Cerebellar cortex (tissue), 1 donor: ENCODE measurements at regions not wholly inside any gene's neighbourhood (a gene's known extent, or its start where the extent isn't known, plus 50 kb on each side); places are given as distances from the start of the nearest gene placed in this dataset.
"Not testable (repeated sequence)": the region's sequence is repeated elsewhere in the genome, so short reads cannot be mapped to it uniquely, and the experiment has no call there.

Experiments
- DNase-seq: peaks from one replicate; pipeline ENCODE4 v3.0.0-alpha.2; 2015; ENCODE audit warnings: low spot score

DNA sequence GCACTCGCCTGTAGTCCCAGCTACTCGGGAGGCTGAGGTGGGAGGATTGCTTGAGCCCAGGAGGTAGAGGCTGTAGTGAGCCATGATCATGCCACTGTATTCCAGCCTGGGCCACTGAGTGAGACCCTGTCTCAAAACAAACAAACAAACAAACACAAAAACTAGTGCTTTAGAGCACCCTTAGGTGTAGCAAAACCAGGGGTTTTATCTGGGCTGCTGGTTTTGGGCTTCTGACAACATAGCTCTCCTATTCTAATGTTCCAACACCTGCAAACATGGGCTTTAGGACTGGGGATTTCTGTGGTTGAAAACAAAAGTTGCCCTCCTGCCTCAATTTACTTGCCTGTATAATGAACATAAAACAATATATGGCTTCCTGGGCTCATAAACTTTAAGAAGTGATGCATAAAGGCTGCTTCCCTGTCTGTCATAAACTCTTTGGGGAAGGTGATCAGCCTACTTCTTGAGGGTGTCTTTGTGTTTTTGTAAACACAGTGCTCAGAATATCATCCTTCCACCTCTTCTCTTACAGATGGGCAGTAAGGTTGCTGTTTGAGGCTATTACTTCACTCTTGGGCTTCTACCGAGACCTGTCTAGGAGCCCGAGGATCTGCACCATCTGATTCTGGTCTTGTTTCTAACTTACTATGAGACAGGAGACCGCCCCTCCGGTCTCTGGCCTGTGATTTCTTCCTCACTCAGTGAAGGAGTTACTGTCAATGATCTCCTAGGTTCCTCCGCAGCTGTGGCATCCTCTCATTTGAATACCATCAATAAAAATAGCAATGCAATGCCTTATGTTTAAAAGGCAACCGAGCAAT lies 246.5 kb downstream of the MYCN start:
- no peak for DNase-seq

DNA sequence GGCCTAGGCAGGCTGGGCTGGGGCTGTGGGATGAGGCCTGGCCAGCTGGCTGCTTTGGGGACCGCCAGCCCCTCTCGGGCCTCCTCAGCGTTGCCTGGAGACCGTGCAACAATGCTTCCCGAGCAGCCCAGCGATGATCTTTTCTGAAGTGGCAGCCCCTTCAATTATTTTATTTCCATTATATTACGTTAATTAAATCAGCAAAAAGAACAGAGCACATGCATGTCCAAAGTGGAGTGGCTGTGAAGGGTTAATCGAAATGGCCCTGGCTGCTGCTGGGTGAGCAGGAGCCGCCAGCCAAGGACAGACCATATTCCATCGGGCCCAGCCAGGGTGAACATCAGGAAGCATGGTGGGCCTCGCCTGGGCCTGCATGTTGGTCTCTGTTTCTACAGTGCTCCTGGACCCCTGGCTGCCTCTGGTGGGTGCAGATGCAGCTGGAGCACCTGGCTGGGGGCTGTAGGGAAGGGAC lies 245.5 kb downstream of the MYCN start:
- no peak for DNase-seq

DNA sequence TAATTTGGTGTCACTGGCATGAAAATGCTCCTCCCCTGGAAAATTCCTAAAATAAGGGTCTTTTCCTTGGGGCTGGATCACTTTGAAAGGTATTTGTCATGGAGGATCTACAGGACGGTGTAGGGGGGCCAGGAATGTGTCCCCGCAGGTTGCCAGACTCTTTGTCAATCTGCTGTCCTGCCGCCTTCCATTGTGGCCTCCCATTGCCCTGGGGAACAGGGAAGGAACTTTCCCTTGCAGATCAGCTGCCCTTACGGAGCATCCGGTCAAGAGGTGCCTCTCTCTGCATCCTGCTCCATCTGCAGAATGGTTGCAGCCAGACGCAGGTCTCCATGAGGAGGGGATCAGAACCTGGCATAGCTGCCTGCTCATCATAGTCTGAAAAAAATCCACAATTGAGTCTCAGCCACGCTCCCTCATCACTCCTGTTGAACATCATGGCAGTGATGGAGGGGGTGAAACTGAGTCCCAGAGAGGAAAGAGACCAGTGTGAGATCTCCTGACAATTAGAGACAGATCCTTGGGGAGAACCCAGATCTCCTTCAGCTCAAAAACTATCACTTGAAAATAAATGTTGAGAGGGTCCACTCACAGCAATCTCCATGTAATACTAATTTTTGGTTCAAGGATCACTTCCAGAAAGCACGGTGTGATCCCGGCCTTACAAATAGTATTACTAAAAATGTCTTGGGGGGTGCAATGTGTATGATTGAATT lies 244.8 kb downstream of the MYCN start:
- DNase-seq, result no peak

DNA sequence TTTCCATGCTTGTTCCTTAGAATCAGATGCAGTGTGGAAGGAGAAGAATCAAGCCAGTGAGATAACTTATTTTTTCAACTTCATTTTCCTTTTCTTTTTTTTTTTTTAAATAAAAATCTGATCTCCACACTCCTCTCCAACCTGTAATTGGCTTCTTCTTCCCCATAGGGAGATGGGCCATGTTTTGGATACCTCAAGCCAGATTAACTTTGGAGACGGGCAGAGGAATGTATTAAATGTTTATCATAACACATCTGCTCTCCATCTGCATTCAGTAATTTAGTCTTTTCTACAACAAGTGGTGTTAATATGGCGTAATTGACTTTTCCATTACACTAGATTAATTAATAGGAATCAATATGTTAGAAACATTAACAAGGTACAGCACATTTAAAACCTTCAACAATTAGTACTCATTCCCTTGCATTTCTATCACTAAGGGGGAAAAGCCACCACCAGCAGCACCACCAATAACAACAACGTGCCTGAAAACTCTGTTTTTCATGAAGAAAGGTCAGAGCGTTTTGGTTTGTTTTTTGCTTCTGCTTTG lies 244.1 kb downstream of the MYCN start:
- DNase-seq, result no peak

DNA sequence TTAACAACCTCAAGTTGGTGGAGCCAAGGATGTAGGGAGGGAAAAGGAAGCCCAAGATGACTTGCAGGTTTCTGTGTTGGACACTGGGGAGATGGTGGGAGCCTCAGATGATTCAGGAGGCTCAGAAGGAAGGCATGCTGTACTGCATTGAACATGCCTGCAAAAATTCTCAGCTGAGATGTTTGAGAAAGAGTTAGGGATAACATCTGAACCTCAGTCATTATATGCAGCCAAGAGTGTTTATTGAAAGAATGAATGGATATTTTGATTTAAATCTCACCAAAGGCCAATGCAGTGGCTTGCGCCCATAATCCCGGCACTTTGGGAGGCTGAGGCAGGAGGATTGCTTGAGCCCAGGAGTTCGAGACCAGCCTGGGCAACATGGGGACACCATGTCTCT lies 243.0 kb downstream of the MYCN start:
- no peak for DNase-seq

DNA sequence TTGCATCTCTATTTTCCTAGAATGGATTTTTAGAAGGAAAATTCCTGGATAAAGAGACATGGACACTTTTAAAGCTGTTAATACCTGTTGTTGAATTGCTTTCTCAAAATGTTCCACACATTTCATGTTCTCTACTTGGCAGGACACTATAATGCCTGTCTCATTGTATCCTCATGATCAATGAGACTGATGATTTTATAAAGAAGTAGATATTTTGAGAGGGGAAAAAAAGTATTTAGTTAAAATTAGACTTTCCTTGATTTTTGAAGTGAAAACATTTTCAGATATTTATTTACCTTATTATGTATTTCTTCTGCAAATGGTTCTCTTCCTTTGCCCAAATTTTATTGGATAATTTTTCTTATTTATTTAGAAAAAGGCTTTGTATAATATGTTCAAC lies 242.5 kb downstream of the MYCN start:
- DNase-seq, result no peak

DNA sequence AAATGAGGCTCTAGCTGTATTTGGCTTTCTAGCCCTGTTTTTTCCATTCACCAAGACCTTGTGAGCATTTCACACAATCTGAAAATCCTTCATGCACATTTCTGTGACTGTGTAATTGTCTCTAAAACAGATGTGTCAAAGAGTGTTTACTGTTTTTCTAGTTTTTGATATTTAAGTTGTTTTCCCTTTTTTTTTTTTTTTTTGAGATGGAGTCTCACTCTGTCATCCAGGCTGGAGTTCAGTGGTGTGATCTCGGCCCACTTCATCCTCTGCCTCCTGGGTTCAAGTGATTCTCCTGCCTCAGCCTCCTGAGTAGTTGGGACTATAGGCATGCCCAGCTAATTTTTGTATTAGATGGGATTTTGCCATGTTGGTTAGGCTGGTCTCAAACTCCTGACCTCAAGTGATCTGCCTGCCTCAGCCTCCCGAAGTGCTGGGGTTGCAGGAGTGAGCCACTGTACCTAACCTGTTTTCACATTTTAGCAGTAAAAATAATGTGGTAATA lies 242.0 kb downstream of the MYCN start:
- not testable (repeated sequence) for DNase-seq

DNA sequence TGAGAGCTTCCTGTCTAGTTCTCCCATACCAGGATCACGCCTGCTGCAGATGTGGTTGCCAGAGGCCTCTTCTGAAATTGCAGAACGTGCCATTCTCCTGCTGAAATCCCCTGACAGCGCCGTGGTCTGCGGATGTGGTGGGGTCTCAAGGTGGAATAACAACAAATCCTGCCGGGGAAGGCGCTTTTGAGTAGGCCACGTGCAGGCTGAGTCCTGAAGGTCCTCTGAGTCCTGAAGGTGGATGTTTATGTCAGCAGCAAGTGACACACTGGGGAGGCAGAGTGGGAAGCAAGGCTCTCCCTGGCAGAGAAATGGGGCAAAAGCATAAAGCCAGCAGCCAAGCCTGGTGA lies 241.4 kb downstream of the MYCN start:
- DNase-seq, result no peak

DNA sequence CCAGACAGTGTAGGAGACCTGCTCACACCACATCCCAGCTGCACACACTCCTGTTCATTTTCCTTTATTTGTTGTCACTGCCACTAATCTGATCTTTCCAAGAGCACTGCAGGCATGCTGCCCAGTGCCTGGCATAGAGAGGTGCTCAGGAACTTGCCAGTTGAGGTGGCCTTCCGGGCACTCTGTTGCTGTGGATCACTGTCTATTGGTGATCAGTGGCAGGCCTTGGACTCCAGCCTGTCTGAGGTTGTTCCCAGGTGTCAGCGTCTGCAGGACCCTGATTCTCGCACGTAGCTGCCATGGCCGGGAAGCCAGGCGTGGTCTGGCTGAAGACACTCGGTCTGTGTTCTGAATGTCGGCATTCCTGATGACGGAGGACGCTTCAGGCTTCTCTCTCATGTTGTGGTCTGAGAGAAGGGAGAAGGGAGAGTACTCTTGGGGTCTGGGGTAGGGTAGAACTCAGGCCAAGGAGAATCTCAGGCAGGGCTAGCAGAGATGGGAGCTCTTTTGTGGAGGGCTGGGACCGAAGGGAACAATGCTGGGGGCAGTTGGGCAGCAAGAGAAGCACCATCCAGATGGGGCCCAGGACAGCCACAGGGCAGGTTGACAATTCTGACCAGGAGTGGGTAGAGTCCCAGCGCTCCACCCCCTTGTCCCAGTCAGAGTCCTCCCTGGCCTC lies 240.9 kb downstream of the MYCN start:
- DNase-seq, result no peak

DNA sequence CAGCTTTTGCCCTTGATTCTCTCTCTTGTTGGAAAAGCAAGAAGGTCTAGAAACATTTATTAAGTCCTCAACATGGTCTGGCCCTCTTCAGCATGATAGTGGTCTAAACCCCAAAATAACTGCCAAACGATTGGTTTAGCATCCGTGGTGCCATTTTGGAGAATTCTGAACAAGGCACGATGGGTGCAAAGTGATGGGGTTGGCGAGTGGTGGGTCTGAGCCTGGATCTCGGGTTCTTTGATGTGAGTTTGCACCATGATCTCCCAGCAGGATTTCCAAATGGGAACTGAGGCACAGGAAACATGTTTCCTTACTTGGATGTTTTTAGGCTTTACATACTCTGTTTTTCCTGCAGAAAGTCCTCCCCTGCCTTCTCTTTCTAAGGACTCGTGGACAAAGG lies 240.3 kb downstream of the MYCN start:
- no peak for DNase-seq

DNA sequence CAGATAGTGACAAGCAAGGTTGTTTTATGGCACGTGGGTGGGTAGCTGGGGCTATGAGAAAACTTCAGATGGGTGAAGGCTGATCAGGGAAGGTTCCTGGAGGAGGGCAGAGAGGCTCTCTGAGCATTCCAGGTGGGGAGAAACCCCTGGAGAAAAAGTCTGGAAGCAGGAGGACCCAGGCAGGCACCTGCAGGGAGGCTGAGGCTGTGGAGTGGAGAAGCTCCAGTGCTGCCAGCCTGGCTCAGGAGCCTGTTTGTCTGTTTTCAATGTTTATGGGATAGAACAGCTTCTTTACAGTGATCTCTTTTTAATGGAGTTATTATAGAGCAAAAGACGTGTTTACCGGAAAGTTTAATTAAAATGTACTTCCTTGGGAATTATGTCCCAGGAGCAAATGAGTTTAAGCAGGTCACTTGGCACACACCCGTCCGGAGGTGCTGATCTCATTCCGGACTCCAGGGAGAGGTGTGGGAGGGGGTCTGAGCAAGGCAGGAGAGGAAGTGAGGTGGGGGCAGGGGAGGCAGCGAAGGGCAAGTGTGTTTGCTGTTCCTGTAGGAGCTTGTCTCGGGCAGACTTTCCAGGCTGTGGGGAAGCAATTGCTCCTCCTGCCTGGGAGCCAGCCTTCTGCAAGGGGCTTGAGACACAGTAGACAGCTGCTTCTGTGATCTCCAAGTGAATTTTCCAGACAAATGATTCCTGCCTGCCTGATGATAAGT lies 239.5 kb downstream of the MYCN start:
- DNase-seq, result no peak

DNA sequence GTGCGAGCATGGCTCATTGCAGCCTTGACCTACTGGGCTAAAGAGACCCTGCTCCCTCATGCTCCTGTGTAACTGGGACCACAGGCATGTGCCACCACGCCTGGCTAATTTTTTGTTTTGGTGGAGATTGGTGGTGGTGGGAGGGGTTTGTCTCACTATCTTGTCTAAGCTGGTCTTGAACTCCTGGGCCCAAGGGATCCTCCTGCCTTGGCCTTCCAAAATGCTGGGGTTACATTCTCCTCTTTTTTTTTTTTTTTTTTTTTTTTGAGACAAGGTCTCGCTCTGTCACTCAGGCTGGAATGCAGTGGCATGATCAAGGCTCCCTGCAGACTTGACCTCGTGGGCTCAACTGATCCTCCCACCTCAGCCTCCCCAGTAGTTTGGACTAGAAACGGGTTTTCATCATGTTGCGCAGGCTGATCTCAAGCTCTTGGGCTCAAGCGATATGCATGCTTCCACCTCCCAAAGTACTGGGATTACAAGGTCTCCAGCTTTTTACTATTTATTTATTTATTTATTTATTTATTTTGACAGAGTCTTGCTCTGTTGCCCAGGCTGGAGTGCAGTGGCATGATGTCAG lies 238.3 kb downstream of the MYCN start:
- DNase-seq, result no peak

DNA sequence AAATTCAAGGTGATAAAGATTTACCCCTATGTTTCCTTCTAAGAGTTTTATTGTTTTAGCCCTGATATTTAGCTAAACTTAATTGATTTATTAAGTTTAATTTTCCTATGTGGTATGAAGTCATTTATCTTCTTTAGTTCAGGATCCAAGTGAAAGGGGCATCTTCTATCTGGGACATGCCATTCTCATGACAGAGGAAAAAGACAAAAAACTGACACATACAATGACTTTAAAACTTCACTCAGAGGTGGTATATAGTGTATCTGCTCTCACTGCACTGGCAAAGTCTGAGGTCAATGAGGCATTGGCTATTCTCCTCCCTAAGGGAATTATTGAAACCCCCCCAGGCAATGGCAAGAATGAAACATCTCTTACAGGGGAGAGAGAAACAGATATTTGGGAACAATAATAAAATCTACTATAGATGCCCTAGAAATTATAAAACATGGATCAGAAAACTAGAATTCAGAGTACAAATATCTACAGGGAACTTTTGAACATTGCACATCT lies 237.4 kb downstream of the MYCN start:
- DNase-seq, result no peak

DNA sequence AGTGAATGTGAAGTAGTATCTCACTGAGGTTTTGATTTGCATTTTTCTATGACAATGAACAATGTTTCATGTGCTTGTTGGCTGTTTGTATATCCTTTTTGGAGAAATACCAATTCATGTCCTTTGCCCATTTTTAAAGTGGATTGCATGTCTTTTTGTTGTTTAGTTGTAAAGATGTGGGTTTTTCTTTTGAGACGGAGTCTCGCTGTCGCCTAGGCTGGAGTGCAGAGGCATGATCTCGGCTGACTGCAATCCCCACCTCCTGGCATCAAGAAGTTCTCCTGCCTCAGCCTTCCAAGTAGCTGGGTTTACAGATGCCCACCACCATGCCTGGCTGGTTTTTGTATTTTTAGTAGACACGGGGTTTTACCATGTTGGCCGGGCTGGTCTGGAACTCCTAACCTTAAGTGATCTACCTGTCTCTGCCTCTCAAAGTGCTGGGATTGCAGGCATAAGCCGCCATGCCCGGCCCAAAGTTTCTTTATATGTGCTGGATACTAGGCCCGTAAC lies 236.7 kb downstream of the MYCN start:
- DNase-seq, result no peak

DNA sequence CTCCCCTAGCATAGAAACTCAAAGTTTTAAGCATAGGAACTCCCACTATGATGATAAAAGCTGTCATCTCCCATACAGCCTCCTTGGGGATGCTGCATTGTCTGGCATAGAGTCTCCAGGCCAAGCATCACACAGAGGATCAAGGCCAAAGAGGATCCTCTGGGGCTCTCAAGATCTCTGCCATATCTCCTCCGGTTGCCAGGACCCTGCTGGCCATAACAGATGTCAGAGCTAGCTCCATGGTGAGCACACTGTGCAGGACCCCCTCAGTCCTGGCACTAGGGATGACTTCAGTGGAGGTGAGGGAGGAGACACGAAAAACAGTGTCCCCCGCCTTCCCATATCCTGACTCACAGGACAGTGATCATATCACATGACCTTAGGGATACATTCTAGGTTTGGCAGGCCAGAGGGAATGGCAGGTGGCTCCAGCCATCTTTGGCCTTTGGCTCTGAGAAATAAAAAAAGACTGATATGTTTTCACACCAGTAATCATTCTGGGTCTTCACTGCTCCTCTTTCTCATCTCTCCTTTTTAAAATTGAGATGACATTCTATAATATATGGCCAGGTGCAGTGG lies 235.0 kb downstream of the MYCN start:
- peak; percentile 50 for DNase-seq

DNA sequence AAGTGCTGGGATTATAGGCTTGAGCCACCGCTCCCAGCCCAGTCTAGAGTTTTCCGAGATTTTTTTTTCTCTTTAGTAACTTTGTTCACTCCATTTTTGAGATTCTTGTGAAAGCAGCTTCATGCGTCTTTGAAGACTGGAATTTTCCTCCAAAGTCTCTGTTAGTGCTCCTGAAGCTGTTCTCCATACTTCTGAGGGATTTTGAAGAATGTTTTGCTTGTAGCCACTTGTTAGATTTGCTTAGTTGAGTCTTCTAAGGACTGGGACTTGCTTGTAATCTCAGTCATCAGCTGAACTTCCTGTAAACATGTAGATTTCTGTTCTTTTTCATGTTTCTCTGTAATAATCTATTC lies 234.3 kb downstream of the MYCN start:
- DNase-seq, result peak; percentile 2

DNA sequence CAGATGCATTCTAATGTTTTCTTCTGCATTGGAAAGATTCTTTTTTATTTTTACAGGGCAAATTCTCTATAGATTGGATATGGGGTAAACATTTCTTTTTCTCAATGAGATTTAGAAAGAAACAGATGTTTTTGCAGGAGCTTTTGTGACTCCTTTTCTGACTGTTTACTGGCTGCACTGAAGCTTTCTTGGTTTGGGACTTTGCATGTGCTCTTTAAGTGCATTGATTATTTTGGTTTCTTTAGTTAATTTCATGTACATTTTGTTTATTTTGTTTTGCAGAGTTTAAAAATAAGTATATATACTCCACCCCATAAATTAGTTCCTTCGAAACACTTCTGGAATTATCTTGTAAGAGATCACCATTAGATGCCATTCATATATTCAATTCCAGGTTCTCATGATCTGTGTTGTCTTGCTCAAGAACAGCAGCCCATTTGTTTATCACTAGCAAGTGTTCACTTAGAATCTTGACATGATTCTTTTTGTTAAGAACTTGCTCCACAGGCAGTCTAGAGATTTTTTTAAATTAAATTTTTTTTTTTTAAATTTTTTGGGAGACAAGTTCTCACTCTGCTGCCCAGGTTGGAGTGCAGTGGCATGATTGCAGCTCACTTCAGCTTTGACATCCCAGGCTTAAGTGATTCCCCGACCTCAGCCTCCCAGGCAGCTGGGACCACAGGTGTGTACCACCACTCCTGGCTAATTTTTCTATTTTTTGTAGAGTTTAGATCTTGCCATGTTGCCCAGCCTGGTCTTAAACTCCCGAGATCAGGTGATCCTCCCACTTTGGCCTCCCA lies 233.7 kb downstream of the MYCN start:
- DNase-seq, result no peak

DNA sequence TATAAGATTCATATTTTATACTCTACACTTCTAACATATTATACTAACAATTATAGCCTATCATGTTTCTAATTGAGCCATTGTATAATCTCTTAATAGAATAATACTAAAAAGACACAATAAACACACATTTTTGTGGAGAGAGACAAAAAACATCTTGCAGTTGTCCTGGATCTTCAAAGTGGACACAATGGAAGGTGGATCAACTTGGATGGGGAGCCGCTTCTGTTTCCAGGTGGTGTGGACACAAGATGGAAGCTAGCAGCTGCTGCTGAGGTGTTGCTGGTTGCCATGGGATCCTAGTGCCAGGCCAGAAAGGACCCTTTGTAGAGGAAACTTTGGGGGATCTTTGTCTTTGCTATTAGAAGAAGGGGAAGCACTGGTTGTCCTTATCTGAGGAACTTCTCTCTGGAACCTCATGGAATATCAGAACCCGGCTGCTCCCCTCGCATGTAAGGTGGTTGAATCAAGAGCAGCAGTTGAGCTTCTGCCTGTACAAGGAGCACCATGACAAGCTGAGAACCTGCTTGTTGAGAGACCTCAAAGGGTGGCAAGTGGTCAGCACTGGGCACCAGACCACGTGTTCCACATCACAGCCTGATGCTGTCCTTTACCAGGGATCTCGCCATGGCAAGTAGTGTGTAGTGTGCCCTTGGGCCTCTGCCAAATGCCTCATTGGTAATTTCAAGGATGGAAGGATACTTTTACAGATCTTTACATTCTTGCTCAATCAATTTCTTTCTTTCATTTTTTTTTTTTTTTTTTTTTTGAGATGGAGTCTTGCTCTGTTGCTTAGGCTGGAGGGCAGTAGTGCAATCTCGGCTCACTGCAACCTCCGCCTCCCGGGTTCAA lies 232.2 kb downstream of the MYCN start:
- no peak for DNase-seq

DNA sequence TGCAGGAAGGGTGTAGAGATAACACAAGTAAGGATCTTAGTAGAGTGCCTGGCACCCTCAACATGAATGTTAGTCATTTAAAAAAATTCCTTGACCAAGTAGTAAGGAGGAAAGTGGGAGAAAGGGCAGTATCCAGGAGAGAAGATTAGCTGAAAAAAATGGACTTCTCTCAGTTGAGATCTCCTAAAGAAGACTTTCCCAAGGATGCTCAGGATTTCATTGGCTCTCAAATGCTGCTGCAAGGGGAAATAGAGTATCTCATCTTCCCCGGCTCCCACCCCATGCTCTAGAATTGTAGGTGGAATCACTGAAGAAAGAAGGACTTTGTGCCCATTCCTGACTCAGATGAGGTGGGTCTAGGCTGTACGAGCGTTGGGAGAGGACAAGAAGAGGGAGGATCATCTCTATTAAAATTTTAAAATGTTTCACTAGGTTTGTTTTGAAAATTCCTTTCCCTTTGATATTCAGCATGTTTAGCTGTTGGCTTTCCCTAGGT lies 231.1 kb downstream of the MYCN start:
- no peak for DNase-seq
